Muscle layer of colon (tissue), 2 donors: ENCODE measurements at regions not wholly inside any gene's neighbourhood (a gene's known extent, or its start where the extent isn't known, plus 50 kb on each side); places are given as distances from the start of the nearest gene placed in this dataset.
A peak's percentile ranks its signal among the peaks of the same experiment; 100 is the strongest.

Experiments used
- H3K27ac ChIP-seq: one replicate; pipeline ENCODE4 v1.7.0; 2013; ENCODE audit warnings: low read depth, mild to moderate bottlenecking, low read length, moderate library complexity
- H3K27me3 ChIP-seq, 2 donors: one replicate each; pipeline ENCODE4 v1.7.0; 2013; ENCODE audit warnings: low read length in 2 of 2, mild to moderate bottlenecking in 2 of 2; ENCODE audit not compliant: insufficient read depth in 2 of 2, control insufficient read depth in 1 of 2
- H3K36me3 ChIP-seq: one replicate; pipeline ENCODE4 v1.7.0; 2013; ENCODE audit warnings: mild to moderate bottlenecking, low read length; ENCODE audit not compliant: insufficient read depth
- H3K4me1 ChIP-seq: one replicate; pipeline ENCODE4 v1.7.0; 2013; ENCODE audit warnings: mild to moderate bottlenecking, low read length; ENCODE audit not compliant: insufficient read depth
- H3K4me3 ChIP-seq, 2 donors: one replicate each; pipeline ENCODE4 v1.7.0; 2013; ENCODE audit warnings: low read length in 2 of 2, low read depth in 1 of 2, mild to moderate bottlenecking in 1 of 2, moderate library complexity in 1 of 2
- H3K9ac ChIP-seq: one replicate; pipeline ENCODE4 v1.7.0; 2013; ENCODE audit warnings: low read length
- H3K9me3 ChIP-seq: one replicate; pipeline ENCODE4 v1.7.0; 2013; ENCODE audit warnings: mild to moderate bottlenecking, low read length
- donor health status: abdominal sarcoma.
- donor health status: Adenocarcinoma of cecum.

DNA sequence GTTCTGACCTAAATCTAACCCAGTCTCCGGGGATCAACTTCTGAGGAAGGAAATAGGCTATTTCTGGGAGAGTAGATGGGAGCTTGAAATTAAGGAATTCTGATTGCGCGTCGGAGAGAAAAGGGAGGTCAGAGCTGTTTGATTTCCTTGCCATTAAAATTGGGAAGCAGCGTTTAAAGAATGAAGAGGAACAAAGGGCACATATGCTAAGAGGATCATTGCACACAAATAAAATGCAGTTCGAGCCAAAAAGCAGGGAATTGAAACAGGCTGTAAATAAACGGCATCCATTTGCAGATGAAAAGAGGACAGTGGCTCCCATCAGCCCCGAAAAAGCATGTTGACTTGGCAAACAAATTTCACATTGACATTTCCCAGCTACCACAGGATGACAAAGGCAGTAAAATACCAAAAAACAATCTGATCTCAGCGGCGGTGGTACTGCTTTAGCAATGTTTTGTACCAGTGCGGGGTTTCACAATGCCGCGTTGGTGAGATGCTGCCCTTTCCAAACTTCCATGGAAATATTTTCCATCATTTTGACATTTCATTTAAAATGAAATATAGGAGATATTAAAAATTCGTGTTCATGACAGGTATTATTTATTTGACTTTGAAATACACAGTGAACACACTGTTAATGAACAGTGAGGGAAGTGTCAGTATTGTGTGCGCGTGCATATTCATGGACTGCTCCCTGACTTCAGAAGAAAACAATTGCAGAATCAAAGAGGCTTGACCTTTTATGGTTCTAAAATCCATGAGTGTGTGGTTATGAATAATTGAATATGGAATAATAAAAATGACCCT is 108.8 kb downstream of the SQOR start:
- Histone ChIP-seq H3K9me3 (no peaks in the 10 kb centered on the region), H3K4me3 (peak overlapping the region; percentile 8 to 57), H3K36me3 (no peaks in the 10 kb centered on the region), H3K27ac (no peak overlapping the region), H3K27me3 (no peaks in the 10 kb centered on the region), H3K9ac (no peak overlapping the region), H3K4me1 (peaks cover 15% of the 10 kb centered on the region)

DNA sequence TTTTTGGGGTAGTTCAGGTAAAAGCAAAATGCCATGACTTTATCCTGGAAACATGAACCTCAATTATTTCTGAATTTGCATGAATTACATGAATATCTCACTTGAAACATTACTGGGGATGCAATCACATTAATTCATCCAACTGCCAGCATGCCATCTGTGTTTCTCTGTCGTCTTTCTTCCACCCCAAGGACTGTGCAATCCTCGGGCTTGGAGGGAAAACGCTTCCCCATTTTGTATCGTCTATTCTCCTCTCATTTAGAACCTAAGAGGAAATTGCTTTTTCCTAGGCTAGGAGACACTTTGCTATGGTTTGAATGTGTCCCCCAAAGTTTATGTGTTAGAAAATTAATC is 109.4 kb downstream of the SQOR start:
- Histone ChIP-seq H3K27ac (no peak overlapping the region), H3K4me3 (peak overlapping the region in 1 of 2 donors; percentile 57), H3K36me3 (no peaks in the 10 kb centered on the region), H3K9ac (no peak overlapping the region), H3K27me3 (no peaks in the 10 kb centered on the region), H3K9me3 (no peaks in the 10 kb centered on the region), H3K4me1 (peaks cover 15% of the 10 kb centered on the region)

DNA sequence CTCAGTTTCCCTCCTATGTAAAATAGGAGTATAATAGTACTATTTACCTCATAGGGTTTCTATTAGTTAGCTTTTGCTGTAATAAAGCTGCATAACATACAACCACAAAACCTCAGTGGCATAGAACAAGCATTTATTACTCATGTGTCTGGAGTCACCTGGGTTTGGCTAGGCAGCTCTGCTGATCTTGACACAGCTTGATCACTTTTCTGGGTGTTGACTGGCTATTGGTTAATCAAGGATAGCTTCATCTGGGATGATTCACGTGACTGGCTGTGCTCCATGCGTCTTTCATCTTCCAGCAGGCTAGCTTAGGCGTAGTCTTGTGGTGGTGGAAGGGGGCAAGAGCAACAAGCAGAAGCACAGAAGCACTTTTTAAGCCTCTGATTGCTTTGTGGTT is 112.6 kb downstream of the SQOR start:
- no peaks in the 10 kb centered on the region for H3K9me3 ChIP-seq
- H3K27ac ChIP-seq, result no peak overlapping the region
- H3K36me3 ChIP-seq, result no peaks in the 10 kb centered on the region
- H3K4me3 ChIP-seq, result no peak overlapping the region
- H3K27me3 ChIP-seq, result no peaks in the 10 kb centered on the region
- H3K4me1 ChIP-seq, result peaks cover 15% of the 10 kb centered on the region
- H3K9ac ChIP-seq, result no peak overlapping the region

DNA sequence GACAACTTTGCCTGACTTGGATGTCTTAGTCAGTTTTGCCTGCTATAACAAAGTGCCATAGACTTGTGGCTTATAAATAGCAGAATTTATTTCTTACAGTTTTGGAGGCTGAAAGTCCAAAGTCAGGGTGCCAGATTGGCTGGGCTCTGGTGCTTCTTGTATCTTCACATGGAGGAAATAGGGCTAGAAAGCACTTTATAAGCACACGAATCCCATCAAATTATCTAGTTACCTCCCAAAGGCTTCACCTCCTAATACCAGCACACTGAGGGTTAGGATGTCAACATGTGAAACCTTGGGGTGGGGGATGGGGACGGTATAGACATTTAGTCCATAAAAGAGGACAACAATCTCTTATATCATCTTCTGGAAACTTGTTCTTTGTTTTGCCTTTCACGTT is 116.8 kb downstream of the SQOR start:
- no peak overlapping the region for H3K4me3 ChIP-seq
- no peaks in the 10 kb centered on the region for H3K9me3 ChIP-seq
- H3K27ac ChIP-seq, result no peak overlapping the region
- H3K27me3 ChIP-seq, result no peaks in the 10 kb centered on the region
- no peak overlapping the region for H3K9ac ChIP-seq
- no peaks in the 10 kb centered on the region for H3K36me3 ChIP-seq
- no peaks in the 10 kb centered on the region for H3K4me1 ChIP-seq

DNA sequence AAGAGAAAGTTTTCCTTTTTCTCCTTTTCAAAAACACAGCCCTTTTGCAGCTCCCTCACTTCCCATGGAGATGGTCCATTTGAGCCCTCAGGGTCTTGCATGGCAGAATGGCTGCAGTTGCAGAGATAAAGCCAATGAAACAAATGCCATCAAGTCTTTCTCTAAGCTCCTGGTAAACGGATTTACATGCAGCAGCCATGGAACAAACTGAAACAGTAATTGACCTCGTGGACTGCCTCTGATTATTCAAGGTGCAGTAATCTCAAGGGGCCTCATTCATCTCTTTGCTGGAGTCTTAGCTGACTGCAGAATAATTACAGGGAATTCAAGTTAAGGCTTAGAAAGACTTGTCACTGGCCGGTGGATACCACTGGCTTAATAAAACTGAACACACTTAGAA is 125.1 kb downstream of the SQOR start:
- Histone ChIP-seq H3K9ac (no peak overlapping the region), H3K27me3 (no peaks in the 10 kb centered on the region), H3K36me3 (no peaks in the 10 kb centered on the region), H3K9me3 (no peaks in the 10 kb centered on the region), H3K27ac (no peak overlapping the region), H3K4me1 (no peaks in the 10 kb centered on the region), H3K4me3 (no peak overlapping the region)

DNA sequence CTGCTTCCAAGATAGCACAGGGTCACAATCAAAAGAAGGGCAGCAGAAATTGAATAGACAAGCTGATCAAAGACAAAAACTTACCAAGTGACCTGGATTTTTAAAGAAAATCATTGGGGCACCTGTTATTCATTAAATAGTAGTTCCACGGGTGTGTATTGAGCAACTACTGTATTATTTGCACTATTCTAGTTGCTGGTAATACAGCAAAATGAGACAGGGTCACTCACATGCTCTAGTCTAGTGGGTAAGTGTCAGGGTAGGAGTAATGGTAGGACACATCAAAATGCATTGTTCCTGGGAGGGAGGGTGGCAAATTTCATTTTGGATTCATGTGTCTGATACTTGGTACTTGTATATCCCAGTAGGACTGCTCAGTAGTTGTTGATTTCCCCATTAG is 127.9 kb downstream of the SQOR start:
- Histone ChIP-seq H3K27ac (no peak overlapping the region), H3K4me3 (no peak overlapping the region), H3K9me3 (no peaks in the 10 kb centered on the region), H3K4me1 (no peaks in the 10 kb centered on the region), H3K36me3 (no peaks in the 10 kb centered on the region), H3K27me3 (no peaks in the 10 kb centered on the region), H3K9ac (no peak overlapping the region)

DNA sequence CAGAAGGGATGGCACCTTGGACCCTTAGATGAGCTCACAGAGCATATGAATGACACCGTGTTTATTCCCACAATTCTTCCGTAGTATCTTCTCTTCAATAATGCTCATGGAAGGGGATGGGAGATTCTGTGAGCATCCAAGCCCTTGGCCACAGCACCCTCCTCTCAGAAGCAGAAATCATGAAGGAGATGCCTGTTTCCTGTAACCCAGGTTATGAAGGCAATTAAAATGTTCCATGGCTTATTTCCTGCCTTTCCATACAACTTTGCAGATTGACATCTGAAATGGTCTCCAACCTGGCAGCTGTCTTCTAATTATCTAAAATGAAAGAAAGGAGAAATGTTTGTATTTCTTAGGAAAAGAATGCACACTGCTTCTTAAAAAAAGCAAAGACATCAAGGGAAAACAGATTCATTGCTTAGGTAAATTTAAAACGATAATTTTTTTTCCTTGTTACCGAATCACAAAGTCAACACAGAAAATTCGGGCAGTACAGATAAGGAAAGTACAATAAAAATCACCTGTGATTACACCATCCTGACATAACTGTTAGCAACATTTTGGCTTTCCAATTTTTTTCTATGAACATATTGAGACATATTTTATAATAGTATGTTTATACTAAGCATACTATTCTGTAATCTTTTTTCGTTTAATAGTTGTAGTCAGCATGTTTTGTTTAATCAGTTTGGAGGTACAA is 128.5 kb downstream of the SQOR start:
- H3K36me3 ChIP-seq, result no peaks in the 10 kb centered on the region
- no peaks in the 10 kb centered on the region for H3K9me3 ChIP-seq
- H3K4me3 ChIP-seq, result no peak overlapping the region
- no peaks in the 10 kb centered on the region for H3K4me1 ChIP-seq
- H3K27ac ChIP-seq, result no peak overlapping the region
- H3K27me3 ChIP-seq, result no peaks in the 10 kb centered on the region
- no peak overlapping the region for H3K9ac ChIP-seq

DNA sequence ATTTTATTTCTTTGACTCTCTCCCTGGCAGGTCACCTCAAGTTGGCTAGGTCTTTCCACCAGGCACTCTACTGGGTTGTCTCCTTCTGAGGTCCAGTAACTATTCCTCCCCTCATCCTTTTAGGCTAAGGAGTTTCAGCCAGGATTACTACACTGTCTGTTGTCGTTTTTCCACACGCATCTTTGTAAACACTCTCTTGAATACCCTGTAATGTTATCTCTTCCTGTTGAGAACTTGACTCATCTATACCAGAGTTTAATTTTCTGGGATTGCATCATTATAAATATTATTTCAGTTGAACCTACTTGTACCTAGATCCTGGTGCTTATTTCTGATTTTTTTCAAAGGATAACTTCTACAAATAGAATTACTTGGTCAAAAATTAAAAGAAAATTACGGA is 138.3 kb downstream of the SQOR start:
- Histone ChIP-seq H3K4me3 (no peak overlapping the region), H3K36me3 (no peaks in the 10 kb centered on the region), H3K27ac (no peak overlapping the region), H3K4me1 (no peaks in the 10 kb centered on the region), H3K9ac (no peak overlapping the region), H3K9me3 (no peaks in the 10 kb centered on the region), H3K27me3 (no peaks in the 10 kb centered on the region)

DNA sequence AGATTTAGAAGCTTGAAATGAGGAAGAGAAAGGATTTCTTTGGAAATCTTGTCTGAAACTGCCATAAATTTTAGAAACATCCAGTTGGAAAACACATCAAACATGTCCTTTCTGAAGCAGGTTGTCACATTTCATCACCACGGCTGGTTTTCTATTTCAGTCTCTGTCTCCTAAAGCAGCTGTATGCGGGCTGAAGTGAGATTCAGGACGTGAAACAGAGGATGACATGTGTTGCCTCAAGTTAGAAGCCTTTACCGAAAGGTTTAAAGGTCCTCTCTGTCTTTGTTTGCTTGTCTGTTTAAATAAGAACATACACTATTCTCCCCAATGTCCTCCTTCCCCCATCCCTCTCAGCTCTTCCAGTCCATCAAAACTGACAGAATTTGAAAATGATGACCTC is 141.9 kb downstream of the SQOR start:
- no peaks in the 10 kb centered on the region for H3K4me1 ChIP-seq
- no peak overlapping the region for H3K27ac ChIP-seq
- H3K9ac ChIP-seq, result no peak overlapping the region
- H3K4me3 ChIP-seq, result no peak overlapping the region
- H3K27me3 ChIP-seq, result no peaks in the 10 kb centered on the region
- H3K9me3 ChIP-seq, result no peaks in the 10 kb centered on the region
- H3K36me3 ChIP-seq, result no peaks in the 10 kb centered on the region

DNA sequence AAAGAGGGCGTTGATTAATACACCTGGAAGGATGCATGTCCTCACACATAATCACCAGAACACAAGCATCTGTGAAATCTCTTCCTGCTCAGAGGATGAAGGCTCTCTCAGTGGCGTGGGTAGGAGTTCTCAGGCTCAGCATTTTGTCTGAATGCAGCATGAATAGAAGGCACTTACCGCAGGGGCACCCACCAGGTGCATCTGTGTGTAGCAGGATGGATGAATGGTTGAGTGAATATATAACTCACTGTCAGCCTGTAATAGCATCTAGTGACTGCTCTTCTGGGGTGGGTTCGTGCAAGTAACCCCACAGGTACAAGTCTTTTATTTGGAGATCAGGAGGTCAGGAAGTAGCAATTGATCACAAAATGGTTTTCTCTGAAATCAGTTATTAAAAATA is 143.0 kb downstream of the SQOR start:
- Histone ChIP-seq H3K27me3 (no peaks in the 10 kb centered on the region), H3K4me1 (no peaks in the 10 kb centered on the region), H3K36me3 (no peaks in the 10 kb centered on the region), H3K9me3 (no peaks in the 10 kb centered on the region), H3K4me3 (no peak overlapping the region), H3K27ac (no peak overlapping the region), H3K9ac (no peak overlapping the region)

DNA sequence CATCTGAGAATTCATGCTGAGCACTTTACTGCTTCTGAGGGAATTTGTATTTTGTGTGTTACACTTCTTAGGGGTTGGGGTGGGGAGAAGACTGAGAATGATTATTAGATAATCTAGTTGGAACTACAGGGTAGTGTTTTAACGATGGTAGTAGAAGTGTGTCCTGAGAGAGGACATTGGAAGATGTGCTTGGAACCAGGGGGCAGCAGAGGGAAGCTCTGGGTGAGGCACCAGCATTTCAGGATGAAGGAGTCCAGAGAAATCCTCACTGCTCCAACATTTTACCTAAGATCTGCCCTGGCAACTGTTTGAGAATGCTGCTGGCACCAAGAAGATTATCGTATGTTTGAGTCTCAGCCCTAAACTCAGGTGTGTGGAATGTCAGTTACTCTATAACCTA is 145.5 kb downstream of the SQOR start:
- no peaks in the 10 kb centered on the region for H3K4me1 ChIP-seq
- no peaks in the 10 kb centered on the region for H3K27me3 ChIP-seq
- H3K9me3 ChIP-seq, result no peaks in the 10 kb centered on the region
- H3K27ac ChIP-seq, result no peak overlapping the region
- no peak overlapping the region for H3K4me3 ChIP-seq
- H3K9ac ChIP-seq, result no peak overlapping the region
- no peaks in the 10 kb centered on the region for H3K36me3 ChIP-seq

DNA sequence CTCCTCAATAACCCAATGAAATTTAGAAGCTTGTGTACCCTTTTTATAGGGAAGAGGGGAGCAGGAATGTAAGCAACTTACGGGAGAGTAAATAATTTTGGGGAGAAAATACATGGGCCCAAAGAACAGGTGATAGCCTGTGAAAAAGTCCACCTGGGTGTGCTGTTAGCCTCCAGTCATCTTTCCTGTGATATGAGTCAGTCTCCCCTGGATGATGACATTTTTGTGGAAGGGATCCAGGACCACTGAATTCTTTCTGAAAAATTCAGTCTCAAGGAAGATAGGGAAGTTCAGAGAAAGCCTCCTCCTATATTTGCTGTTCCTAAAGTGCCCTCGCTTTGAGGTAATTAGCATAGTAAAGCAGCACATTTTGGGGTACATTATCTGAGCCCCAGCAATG is 149.8 kb downstream of the SQOR start:
- no peak overlapping the region for H3K4me3 ChIP-seq
- H3K9me3 ChIP-seq, result no peaks in the 10 kb centered on the region
- no peak overlapping the region for H3K9ac ChIP-seq
- no peak overlapping the region for H3K27ac ChIP-seq
- H3K36me3 ChIP-seq, result no peaks in the 10 kb centered on the region
- no peaks in the 10 kb centered on the region for H3K27me3 ChIP-seq
- no peaks in the 10 kb centered on the region for H3K4me1 ChIP-seq
